GM12878 (cell line): ENCODE measurements at regions not wholly inside any gene's neighbourhood (a gene's known extent, or its start where the extent isn't known, plus 50 kb on each side); places are given as distances from the start of the nearest gene placed in this dataset.

Source experiments
- ATF7 ChIP-seq: fragments of 450-650 bp; IDR thresholded peaks from 2 replicates; pipeline ENCODE4 v1.6.1; 2016; ENCODE audit warnings: low read depth, mild to moderate bottlenecking
- BCL3 ChIP-seq: IDR thresholded peaks from 2 replicates; pipeline ENCODE4 v1.6.1; 2011; ENCODE audit warnings: borderline replicate concordance, low read depth, mild to moderate bottlenecking, moderate library complexity, low read length; ENCODE audit not compliant: insufficient read depth, poor library complexity, severe bottlenecking
- CHD4 ChIP-seq: fragments of 200-600 bp; sonication (generic); IDR thresholded peaks from 2 replicates; pipeline ENCODE4 v1.6.1; 2016; ENCODE audit warnings: mild to moderate bottlenecking
- CUX1 ChIP-seq: IDR thresholded peaks from 2 replicates; pipeline ENCODE4 v1.6.1; 2012; ENCODE audit warnings: improper control_type of control experiment, low read depth, low read length; ENCODE audit not compliant: insufficient replicate concordance
- DPF2 ChIP-seq: fragments of 450-650 bp; IDR thresholded peaks from 2 replicates; pipeline ENCODE4 v1.6.1; 2017; ENCODE audit warnings: mild to moderate bottlenecking
- JUNB ChIP-seq: IDR thresholded peaks from 2 replicates; pipeline ENCODE4 v1.6.1; 2016; ENCODE audit warnings: antibody characterized with exemption, mild to moderate bottlenecking
- MAX ChIP-seq: IDR thresholded peaks from 2 replicates; pipeline ENCODE4 v1.6.1; 2012; ENCODE audit warnings: low read depth, low read length, improper control_type of control experiment
- ZZZ3 ChIP-seq: IDR thresholded peaks from 2 replicates; pipeline ENCODE4 v1.6.1; 2011; ENCODE audit warnings: low read depth; ENCODE audit not compliant: control insufficient read depth, insufficient read length

- TF ChIP-seq CUX1 (no peak), ZZZ3 (no peak), DPF2 (no peak), ATF7 (no peak), MAX (no peak), BCL3 (no peak), JUNB (no peak), CHD4 (no peak)
Measured at GRCh38 chr6:141026504-141026903, 1106.2 kb upstream of the GJE1 start (continued).
